ENCODE measurements at regions not wholly inside any gene's neighbourhood (a gene's known extent, or its start where the extent isn't known, plus 50 kb on each side); places are given as distances from the start of the nearest gene placed in this dataset.

DNA sequence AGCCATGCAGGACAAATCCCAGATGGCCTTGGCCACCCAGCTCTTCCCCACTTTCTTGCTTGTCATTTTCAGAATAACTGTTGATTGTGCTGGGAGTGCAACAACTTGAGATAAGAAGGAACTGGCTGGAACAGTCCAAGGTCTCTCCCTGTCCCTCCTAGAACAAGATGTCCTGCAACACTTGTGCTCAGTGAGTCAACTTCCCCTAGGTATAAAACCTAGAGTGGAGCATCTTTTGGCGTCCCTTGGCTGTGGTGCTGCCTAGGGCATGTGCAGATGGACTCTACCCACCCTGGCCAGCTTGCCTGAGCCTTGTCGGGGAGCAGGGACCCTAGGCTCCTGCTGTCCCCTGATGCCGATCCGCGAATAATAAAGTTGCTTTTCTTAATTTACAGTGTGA lies 50.7 kb upstream of the SLC22A11 start:
- Histone ChIP-seq H3K27ac (no peak overlapping the region), H3K36me3 (no peaks in the 10 kb centered on the region), H3K4me3 (no peak overlapping the region), H3K9me3 (no peaks in the 10 kb centered on the region), H3K27me3 (no peaks in the 10 kb centered on the region), H3K4me1 (no peaks in the 10 kb centered on the region)
- no peak for DNase-seq
- TF ChIP-seq, protein P1, sequence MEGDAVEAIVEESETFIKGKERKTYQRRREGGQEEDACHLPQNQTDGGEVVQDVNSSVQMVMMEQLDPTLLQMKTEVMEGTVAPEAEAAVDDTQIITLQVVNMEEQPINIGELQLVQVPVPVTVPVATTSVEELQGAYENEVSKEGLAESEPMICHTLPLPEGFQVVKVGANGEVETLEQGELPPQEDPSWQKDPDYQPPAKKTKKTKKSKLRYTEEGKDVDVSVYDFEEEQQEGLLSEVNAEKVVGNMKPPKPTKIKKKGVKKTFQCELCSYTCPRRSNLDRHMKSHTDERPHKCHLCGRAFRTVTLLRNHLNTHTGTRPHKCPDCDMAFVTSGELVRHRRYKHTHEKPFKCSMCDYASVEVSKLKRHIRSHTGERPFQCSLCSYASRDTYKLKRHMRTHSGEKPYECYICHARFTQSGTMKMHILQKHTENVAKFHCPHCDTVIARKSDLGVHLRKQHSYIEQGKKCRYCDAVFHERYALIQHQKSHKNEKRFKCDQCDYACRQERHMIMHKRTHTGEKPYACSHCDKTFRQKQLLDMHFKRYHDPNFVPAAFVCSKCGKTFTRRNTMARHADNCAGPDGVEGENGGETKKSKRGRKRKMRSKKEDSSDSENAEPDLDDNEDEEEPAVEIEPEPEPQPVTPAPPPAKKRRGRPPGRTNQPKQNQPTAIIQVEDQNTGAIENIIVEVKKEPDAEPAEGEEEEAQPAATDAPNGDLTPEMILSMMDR (IDR thresholded peaks at IDR 0.05) = no peak
- TF ChIP-seq POLR2A (IDR thresholded peaks at IDR 0.05) = no peak
- intact Hi-C loops (cut with DNase I; ENCODE audit: low total_unique reads) = no loop called here
